Lower leg skin (tissue), 3 donors: ENCODE measurements at regions not wholly inside any gene's neighbourhood (a gene's known extent, or its start where the extent isn't known, plus 50 kb on each side); places are given as distances from the start of the nearest gene placed in this dataset.

ENCODE experiments used
- CTCF ChIP-seq, 3 donors: fragments of 450-650 bp; IDR thresholded peaks; one replicate each; pipeline ENCODE4 v1.5.1; 2016; ENCODE audit warnings: antibody characterized with exemption in 3 of 3, mild to moderate bottlenecking in 3 of 3, moderate library complexity in 2 of 3
- POLR2A ChIP-seq, 2 donors: fragments of 450-650 bp; IDR thresholded peaks; one replicate each; pipeline ENCODE4 v1.6.1; 2016 to 2017; ENCODE audit warnings: antibody characterized with exemption in 2 of 2, mild to moderate bottlenecking in 1 of 2, moderate library complexity in 1 of 2

GRCh38 chr10:64081947-64082482 is 560.8 kb downstream of the REEP3 start:
- TF ChIP-seq CTCF (IDR thresholded peaks at IDR 0.05) (no peak), POLR2A (IDR thresholded peaks at IDR 0.05) (no peak)
